ENCODE measurements at regions not wholly inside any gene's neighbourhood (a gene's known extent, or its start where the extent isn't known, plus 50 kb on each side); places are given as distances from the start of the nearest gene placed in this dataset.
"Not testable (repeated sequence)": the region's sequence is repeated elsewhere in the genome, so short reads cannot be mapped to it uniquely, and the experiment has no call there.

DNA sequence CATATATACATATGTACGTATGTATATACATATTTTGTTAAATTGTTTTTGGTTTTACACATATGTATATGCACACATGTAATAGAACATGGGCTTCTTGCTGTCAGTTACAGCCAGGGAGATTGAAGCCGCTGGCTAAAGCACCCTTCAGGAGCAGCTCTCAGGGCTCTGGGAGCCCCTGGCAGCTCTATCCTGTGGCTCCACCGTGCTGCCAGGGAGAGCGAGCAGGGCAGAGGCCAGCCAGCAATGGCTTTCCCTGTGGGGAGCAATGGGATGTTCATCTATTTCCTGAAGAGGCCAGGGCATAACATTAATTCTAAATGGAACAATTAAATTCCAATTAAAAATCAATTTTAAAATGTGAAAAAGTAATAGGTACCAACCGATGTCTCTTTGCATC is 102.9 kb downstream of the PSMG1 start:
- DNase-seq: no peak

GRCh38 chr21:39079617-39080016 is 103.6 kb downstream of the PSMG1 start:
- no peak for DNase-seq

DNA sequence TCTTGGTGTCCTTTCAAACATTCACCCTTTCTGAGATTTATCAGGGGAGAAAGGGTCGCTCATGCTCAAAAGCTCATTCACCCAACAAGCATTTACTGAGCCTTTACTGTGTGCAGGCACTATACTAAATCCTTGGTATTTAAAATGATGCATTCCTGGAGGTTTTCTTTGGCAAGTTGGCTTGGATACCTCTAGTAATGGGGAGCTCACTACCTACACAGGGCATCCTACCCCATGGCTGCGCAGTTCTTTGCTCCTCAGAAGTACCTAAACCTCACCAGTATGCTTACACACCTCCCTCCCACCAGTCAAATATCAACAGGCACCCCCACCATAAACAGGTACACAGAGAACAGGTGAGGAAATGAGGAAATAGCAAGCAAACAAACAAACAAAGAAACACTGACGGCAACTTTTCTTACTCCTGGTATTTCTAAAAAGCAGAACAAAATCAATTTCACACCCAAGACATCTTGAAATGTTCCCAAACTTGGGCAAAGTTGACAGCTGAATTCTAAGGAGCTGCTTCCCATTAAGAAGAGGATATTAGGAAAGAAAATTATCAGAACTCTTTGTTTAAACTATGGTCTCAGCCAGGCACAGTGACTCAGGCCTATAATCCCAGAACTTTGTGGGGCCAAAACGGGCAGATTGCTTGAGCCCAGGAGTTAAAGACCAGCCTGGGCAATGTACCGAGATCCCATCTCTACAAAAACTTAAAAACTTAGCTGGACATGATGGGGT is 104.8 kb downstream of the PSMG1 start:
- DNase-seq: no peak

GRCh38 chr21:39077876-39078275 is 105.4 kb downstream of the PSMG1 start:
- no peak for DNase-seq

GRCh38 chr21:39074508-39074907 is 108.7 kb downstream of the PSMG1 start:
- no peak for DNase-seq

DNA sequence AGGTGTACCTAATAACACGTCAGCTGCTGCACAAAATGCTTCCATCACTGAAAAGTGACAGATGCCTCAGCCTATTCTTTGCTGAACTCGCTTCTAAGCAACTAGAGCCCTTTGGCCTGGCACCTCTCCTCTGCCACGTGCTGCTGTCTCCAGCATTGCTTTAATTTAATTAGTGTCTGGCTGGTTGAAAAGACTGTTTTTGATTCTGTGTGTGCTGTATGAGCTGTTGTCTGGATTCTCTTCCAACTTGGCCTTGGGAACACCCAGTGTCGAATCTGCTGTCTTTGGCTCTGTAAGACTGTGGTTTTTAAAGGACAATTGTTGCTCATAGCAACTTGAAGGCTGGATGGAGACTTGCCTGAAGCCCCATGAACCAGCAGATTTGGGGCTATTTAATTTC is 109.5 kb downstream of the PSMG1 start:
- no peak for DNase-seq

GRCh38 chr21:39073063-39073462 is 110.2 kb downstream of the PSMG1 start:
- no peak for DNase-seq

DNA sequence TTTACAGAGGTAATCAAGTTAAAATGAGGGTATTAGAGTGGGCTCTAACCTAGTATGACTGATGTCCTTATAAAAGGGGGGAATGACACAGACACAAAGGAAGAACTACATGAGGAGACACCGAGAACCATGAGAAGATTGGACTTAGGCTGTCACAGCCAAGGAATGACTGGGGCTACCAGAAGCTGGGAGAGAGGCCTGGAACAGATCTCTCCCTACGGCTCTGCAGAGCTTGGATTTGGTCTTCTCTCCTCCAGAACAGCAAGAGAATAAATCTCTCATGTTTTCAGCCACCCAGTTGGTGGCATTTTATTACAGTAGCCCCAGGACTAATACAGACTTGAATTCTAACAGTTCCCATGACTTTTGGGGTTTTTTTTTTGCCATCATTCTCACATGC is 110.8 kb downstream of the PSMG1 start:
- no peak for DNase-seq

GRCh38 chr21:39071623-39072214 is 111.5 kb downstream of the PSMG1 start:
- no peak for DNase-seq

DNA sequence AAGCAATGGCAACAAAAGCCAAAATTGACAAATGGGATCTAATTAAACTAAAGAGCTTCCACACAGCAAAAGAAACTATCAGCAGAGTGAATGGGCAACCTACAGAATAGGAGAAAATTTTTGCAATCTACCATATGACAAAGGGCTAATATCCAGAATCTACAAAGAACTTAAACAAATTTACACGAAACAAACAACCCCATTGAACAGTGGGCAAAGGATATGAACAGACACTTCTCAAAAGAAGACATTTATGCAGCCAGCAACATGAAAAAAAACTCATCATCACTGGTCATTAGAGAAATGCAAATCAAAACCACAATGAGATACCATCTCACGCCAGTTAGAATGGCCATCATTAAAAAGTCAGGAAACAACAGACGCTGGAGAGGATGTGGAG is 113.4 kb downstream of the PSMG1 start:
- DNase-seq: not testable (repeated sequence)

DNA sequence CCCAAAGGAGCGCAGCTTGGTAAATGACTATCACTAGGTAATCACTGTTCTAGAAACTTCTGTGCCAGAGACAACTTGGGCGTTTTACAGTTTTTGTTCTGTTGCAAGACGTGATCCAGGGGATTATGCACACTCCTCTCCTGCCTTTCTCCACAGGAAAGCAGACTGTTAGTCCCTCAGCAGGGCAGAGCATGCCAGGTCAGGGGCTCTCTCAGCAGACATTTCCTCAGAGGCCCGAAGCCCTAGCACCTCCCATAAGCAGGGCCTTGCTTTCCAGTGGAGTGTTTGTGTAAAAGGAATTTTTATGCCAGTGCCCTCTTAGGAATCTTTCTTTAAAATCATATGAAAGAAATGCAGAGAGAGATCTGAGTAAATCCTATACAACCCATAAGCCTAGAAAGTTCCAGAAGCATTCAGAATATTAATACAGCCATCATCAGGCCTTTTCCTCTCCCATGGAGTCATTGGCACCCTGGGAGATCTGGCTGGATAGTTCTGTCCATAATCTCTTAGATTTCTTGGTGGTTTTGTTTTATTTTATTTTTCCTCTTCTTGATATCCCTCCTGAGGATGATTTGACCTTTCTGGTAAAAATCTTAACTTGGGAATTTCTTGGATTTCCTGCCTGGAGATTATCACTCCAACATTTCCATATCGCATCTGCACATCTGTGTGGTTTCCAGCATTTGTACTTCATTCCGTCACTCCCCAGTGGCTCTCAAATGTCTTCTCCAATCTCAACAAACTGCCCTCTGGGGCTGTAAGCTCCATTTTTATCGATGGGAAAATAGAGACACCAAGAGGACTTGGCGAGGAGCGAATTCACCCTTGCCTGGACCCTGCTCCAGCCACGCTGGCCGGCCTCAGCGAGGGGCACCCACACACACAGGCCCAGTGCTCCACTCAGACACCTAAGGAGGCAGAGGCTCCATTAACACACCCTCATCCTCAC is 116.1 kb downstream of the PSMG1 start:
- DNase-seq: no peak

DNA sequence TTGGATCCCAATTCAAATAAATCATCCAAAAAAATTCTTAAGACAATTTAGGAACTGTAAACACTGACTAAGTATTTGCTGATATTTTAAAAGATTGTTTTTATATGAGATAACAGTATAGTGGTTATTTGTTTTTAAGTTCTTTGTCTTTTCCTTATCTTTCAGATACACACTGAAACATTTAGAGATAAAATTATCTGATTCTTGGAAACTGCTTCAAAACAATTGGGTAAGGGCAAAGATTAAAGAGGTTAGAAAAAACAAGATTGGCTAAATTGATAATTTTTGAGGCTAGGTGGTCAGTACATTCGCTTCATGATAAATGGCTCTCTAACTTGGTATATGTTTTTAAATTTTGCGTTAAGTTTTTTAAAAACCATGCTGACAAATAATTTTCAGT is 117.3 kb downstream of the PSMG1 start:
- DNase-seq: no peak

- DNase-seq: no peak
These were observed 118.8 kb downstream of the PSMG1 start for GRCh38 chr21:39064325-39065012.

GRCh38 chr21:39063517-39063916 is 119.7 kb downstream of the PSMG1 start:
- DNase-seq: no peak

DNA sequence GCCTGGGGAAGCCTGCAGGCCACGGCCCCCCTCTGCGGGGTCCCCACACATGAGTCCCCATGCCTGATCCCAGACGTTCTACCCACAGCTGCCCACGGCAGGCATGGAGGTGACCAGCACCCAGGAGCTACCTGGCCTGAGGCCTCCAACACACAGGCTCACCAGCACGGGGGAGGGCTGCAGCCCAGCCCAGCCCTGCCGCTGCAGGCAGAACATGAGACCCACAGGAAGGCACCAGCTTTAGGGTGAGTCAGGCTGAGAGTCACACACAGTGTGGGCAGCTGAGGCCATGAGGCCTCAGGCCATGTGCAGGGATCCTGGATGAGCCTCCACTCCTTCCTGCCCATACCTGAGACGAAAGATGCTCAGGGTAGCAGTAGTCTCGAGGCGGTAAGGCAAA is 121.1 kb downstream of the PSMG1 start:
- no peak for DNase-seq

DNA sequence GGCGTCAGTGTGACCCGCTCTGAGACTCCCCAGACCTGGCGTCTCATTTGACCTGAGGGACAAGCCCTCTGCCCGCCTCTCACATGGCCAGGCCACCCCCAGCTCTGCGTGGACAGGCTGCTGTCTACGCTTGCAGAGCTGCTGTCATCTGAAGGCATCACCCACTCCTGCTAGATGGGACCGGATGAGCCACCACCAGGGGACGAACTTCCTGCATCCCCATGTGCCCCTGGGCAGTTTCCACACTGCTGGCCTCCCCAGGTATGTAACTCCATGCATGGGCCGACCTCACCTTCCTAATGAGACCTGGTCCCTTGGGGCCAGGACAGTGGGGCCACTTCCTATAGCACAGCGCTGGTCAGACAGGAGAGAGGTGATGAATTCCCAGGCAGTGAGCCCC is 121.5 kb downstream of the PSMG1 start:
- no peak for DNase-seq

DNA sequence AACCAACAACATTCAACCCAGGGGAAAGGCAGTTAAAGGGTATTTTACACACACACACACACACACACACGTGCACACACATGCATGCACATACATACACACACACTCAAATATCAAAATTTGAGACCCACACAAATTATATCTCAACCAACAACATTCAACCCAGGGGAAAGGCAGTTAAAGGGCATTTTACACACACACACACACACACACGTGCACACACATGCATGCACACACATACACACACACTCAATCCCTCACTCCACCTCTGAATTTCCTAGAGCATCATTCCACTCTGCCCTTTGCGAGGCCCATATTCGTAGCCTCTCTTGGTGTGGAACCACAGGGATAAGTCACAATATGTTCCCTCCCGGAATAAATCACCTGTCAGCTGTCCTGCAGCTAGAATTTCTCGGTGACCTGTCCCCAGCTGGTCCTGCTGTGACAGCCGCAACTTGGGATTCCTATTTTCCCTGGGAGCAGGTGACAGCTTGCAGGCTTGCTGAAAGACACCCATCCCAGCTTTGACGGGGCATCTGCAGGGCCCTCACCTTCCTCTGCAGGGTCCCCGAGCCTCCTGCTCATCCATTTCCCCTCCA is 122.7 kb downstream of the PSMG1 start:
- no peak for DNase-seq

DNA sequence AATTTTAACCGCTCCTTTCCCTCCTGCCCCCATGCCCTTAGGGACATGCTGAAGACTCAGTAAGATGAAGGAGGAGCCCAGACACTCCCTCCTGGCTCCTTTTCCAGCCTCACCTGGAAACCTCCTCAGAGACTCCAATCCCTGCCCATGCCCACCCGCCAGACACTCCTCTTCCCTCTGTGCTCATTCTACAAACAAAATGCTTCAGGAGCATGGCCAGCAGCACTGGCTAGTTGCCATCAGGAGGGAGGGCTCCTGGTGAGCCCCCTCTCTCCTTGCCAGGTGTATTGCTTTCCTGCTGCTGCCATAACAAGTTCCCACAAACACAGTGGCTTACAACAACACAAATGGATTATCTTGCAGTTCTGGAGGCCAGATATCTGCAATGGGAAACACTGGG is 126.1 kb downstream of the PSMG1 start:
- DNase-seq: no peak

GRCh38 chr21:39056636-39057035 is 126.6 kb downstream of the PSMG1 start:
- no peak for DNase-seq

DNA sequence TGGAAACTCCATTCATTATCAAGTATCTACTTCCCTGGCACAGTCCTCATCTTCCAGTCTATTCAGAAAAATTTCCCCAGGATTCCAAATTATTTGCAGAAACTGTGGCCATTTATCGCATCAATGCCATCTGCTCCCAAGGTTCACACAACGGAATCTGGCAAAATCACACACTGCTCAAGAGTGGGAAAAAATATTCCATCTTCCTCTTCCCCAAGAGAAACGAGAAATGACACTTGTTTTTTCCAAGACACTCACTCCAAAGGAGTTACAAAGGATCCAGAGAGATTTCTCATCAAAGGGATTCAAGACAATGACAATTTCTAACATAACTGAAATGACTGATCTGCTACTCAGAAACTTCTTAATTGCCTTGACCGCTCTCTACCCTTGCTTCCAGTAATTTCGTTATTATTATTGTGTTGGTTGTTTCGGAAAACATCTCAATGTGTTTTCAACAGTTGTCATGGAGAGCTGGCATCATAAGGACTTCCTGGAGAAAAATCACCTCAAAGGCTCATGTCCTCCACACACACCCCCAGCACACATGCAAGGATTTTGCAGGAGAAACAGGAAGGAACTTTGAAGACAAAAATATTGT is 128.0 kb downstream of the PSMG1 start:
- DNase-seq: no peak

DNA sequence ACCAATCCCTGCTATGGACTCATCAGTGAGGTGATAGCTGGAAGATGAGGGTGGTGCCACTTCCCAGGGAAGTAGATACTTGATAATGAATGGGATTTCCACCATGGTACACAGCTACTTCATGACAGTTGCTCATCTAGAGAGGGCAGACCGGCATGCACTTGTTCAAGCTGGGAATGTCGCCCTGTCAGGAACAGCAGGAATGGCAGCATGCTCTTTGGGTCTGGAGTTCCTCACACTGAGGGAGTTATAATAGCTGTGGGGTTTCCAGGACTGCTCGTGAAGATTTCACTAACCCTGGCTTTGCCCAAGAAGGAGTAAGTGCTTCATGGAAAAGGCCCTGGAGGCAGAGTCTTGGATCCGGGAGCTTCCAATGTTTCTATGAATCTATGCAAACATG is 129.2 kb downstream of the PSMG1 start:
- DNase-seq: no peak

- no peak for DNase-seq
These were observed 130.1 kb downstream of the PSMG1 start for GRCh38 chr21:39053126-39053525.

Measured in activated CD4-positive, alpha-beta T cell treated with anti-CD3 and anti-CD28 coated beads, Interleukin-2, amount 50 U/mL, for 48 hours (primary cell).